C4-2B (cell line): ENCODE measurements at regions not wholly inside any gene's neighbourhood (a gene's known extent, or its start where the extent isn't known, plus 50 kb on each side); places are given as distances from the start of the nearest gene placed in this dataset.
A peak's percentile ranks its signal among the peaks of the same experiment; 100 is the strongest.

Experiments
- H3K27ac ChIP-seq: fragments of 450-650 bp; 2 replicates; pipeline ENCODE4 v1.5.1; 2017
- ZFX ChIP-seq: fragments of 450-650 bp; IDR thresholded peaks from 2 replicates; pipeline ENCODE4 v1.6.1; 2017
- TF ChIP-seq, protein P1 (sequence below): fragments of 450-650 bp; conservative IDR thresholded peaks from 2 replicates; pipeline ENCODE4 v1.5.1; 2017; ENCODE audit warnings: mild to moderate bottlenecking

DNA sequence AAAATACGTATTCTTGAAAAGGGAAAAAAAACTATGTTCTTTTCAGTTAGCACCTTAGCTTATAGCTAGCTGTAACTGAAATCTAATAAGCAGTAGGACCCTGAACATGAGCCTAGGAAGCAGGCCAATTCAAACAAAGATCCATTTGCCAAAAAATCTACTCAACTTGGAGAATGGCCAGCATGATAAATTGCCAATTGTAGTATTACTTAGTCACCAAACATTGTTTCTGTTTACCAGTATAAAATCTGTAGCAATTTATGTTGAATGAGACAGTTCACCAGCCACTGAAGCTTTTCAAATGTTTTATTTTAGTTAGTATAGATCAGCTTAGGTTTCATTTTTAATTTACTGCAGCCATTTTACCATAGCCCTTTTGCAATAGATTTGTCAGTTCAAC is 323.6 kb upstream of the DIPK2B start:
- TF ChIP-seq ZFX: no peak
- TF ChIP-seq, protein P1, sequence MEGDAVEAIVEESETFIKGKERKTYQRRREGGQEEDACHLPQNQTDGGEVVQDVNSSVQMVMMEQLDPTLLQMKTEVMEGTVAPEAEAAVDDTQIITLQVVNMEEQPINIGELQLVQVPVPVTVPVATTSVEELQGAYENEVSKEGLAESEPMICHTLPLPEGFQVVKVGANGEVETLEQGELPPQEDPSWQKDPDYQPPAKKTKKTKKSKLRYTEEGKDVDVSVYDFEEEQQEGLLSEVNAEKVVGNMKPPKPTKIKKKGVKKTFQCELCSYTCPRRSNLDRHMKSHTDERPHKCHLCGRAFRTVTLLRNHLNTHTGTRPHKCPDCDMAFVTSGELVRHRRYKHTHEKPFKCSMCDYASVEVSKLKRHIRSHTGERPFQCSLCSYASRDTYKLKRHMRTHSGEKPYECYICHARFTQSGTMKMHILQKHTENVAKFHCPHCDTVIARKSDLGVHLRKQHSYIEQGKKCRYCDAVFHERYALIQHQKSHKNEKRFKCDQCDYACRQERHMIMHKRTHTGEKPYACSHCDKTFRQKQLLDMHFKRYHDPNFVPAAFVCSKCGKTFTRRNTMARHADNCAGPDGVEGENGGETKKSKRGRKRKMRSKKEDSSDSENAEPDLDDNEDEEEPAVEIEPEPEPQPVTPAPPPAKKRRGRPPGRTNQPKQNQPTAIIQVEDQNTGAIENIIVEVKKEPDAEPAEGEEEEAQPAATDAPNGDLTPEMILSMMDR: no peak
- no peak overlapping the region for H3K27ac ChIP-seq

DNA sequence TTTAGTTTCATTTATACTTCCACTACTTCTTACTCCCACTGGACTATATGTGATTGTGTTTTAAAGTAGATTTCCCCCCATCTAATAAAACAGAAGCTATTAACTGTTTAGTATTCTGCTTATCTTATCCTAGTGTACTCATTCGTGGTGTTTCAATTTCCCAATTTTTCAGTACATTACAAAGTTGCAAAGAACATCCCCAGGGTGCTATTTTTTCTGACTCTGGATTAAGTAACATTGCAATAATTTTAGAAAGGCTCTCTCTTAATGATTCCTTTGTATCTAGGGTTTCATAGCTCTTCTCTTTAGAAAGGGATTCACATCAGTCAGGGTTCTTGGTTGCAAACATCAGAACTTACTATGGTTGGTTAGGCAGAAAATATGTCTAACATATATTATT is 317.9 kb upstream of the DIPK2B start:
- no peak for TF ChIP-seq ZFX
- TF ChIP-seq, protein P1: no peak
- no peak overlapping the region for H3K27ac ChIP-seq

- TF ChIP-seq ZFX: no peak
- TF ChIP-seq, protein P1: no peak
- H3K27ac ChIP-seq: no peak overlapping the region
Observed at GRCh38 chrX:45517090-45517973, 316.7 kb upstream of the DIPK2B start.

- TF ChIP-seq, protein P1: peak; percentile 80
- no peak for TF ChIP-seq ZFX
- peak overlapping the region; percentile 41; the same call in 1 of the 2 replicates for H3K27ac ChIP-seq
Observed at GRCh38 chrX:45515262-45516215, 314.9 kb upstream of the DIPK2B start.

DNA sequence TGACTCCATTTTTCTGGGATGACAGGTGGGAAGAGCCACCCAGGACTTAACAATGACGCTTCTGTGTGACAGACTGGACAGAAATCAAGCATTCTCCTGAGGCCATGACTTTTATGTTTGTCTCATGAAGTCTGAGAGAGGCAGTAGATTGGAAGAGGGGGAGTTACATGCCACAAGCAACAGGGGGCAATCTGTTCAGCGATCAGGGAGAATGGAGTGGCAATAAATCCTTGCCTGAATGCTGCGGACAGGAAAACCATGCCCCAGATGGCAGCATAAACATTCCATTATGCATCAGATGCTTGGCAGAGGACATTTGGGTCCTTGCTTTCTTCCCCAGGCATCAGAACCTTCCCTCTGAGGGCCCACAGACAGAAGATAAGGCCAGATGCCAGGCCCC is 312.4 kb upstream of the DIPK2B start:
- TF ChIP-seq, protein P1: no peak
- TF ChIP-seq ZFX: no peak
- H3K27ac ChIP-seq: no peak overlapping the region

GRCh38 chrX:45508454-45508853 is 307.8 kb upstream of the DIPK2B start:
- H3K27ac ChIP-seq: no peak overlapping the region; the same call in 1 of the 2 replicates
- TF ChIP-seq, protein P1: no peak
- no peak for TF ChIP-seq ZFX
